HG02798 (cell line): ENCODE measurements at regions not wholly inside any gene's neighbourhood (a gene's known extent, or its start where the extent isn't known, plus 50 kb on each side); places are given as distances from the start of the nearest gene placed in this dataset.

Experiments used
- ATAC-seq: cut with Tn5 transposase; IDR thresholded peaks from one replicate; pipeline ENCODE4 v1.9.1; 2021; ENCODE audit warnings: mild to moderate bottlenecking; ENCODE audit not compliant: unreplicated experiment, poor library complexity

GRCh38 chr16:86365513-86366273 is 144.6 kb upstream of the FOXF1 start:
- no peak for ATAC-seq

GRCh38 chr16:86366481-86366880 is 143.8 kb upstream of the FOXF1 start:
- ATAC-seq: no peak

- ATAC-seq: no peak
Observed at GRCh38 chr16:86367291-86368072, 142.8 kb upstream of the FOXF1 start.

GRCh38 chr16:86368261-86368660 is 142.1 kb upstream of the FOXF1 start:
- no peak for ATAC-seq

GRCh38 chr16:86370062-86370461 is 140.3 kb upstream of the FOXF1 start:
- ATAC-seq: no peak

GRCh38 chr16:86371083-86371803 is 139.1 kb upstream of the FOXF1 start:
- no peak for ATAC-seq

GRCh38 chr16:86372193-86372592 is 138.1 kb upstream of the FOXF1 start:
- ATAC-seq: no peak

GRCh38 chr16:86373276-86373901 is 136.9 kb upstream of the FOXF1 start:
- ATAC-seq: no peak

GRCh38 chr16:86374603-86375130 is 135.7 kb upstream of the FOXF1 start:
- ATAC-seq: no peak

GRCh38 chr16:86375364-86375763 is 135.0 kb upstream of the FOXF1 start:
- no peak for ATAC-seq

GRCh38 chr16:86375851-86376250 is 134.5 kb upstream of the FOXF1 start:
- ATAC-seq: no peak

- ATAC-seq: no peak
Observed at GRCh38 chr16:86376837-86377236, 133.5 kb upstream of the FOXF1 start.

- no peak for ATAC-seq
Observed at GRCh38 chr16:86377251-86378022, 132.9 kb upstream of the FOXF1 start.

GRCh38 chr16:86378128-86378527 is 132.2 kb upstream of the FOXF1 start:
- no peak for ATAC-seq

GRCh38 chr16:86378831-86379504 is 131.4 kb upstream of the FOXF1 start:
- no peak for ATAC-seq

- no peak for ATAC-seq
Observed at GRCh38 chr16:86379505-86379846, 130.9 kb upstream of the FOXF1 start.

- no peak for ATAC-seq
Observed at GRCh38 chr16:86380030-86380429, 130.3 kb upstream of the FOXF1 start.

GRCh38 chr16:86381491-86381890 is 128.8 kb upstream of the FOXF1 start:
- ATAC-seq: no peak

GRCh38 chr16:86382067-86382773 is 128.1 kb upstream of the FOXF1 start:
- no peak for ATAC-seq
